GM23248 (cell line): ENCODE measurements at regions not wholly inside any gene's neighbourhood (a gene's known extent, or its start where the extent isn't known, plus 50 kb on each side); places are given as distances from the start of the nearest gene placed in this dataset.

ENCODE experiments used
- EZH2 ChIP-seq: fragments of 200-600 bp; sonication (generic); IDR thresholded peaks from 2 replicates; pipeline ENCODE4 v1.6.1; 2018; ENCODE audit warnings: antibody characterized with exemption, mild to moderate bottlenecking; ENCODE audit not compliant: insufficient read depth, poor library complexity, severe bottlenecking
- EZH2phosphoT487 ChIP-seq: fragments of 200-600 bp; sonication (generic); IDR thresholded peaks from 2 replicates; pipeline ENCODE4 v1.6.1; 2018; ENCODE audit warnings: antibody characterized with exemption, moderate library complexity, mild to moderate bottlenecking, low read depth; ENCODE audit not compliant: insufficient read depth

GRCh38 chr6:112947507-112947906 is 600.4 kb downstream of the RFPL4B start:
- TF ChIP-seq EZH2phosphoT487 (no peak), EZH2 (no peak)
